Choroid plexus epithelial cell (primary cell): ENCODE measurements at regions not wholly inside any gene's neighbourhood (a gene's known extent, or its start where the extent isn't known, plus 50 kb on each side); places are given as distances from the start of the nearest gene placed in this dataset.

Experiments
- DNase-seq: peaks from one replicate; pipeline ENCODE4 v3.0.0-alpha.2; 2010; ENCODE audit warnings: low read depth
- H3K4me3 ChIP-seq: 2 replicates; pipeline ENCODE4 v1.5.1; 2011; ENCODE audit warnings: low read depth, mild to moderate bottlenecking, control low read depth, low read length, moderate library complexity
- TF ChIP-seq, protein P1 (sequence below): conservative IDR thresholded peaks from 2 replicates; pipeline ENCODE4 v1.5.1; 2011; ENCODE audit warnings: low read depth, mild to moderate bottlenecking, control low read depth, inconsistent platforms, low read length, moderate library complexity

DNA sequence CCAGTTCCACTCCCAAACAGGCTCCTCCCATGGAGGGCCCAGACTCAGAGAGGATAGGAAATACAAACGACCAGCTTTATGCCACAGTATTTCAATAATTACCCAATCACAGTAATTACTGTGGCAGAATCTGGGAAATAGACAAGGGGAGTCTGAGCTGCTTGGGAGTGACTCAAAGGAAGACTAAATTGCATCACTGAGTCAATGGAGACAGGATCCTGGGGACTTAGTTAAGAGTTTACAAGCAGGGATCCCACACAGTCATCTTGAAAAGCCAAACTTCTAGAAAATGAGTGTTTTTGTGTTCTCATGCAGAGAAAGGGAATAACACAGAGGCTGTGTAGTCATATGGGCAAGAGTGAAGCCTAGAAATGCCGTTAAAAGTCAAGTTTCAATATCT is 1142.1 kb downstream of the CNTNAP5 start:
- H3K4me3 ChIP-seq = no peak overlapping the region
- TF ChIP-seq, protein P1, sequence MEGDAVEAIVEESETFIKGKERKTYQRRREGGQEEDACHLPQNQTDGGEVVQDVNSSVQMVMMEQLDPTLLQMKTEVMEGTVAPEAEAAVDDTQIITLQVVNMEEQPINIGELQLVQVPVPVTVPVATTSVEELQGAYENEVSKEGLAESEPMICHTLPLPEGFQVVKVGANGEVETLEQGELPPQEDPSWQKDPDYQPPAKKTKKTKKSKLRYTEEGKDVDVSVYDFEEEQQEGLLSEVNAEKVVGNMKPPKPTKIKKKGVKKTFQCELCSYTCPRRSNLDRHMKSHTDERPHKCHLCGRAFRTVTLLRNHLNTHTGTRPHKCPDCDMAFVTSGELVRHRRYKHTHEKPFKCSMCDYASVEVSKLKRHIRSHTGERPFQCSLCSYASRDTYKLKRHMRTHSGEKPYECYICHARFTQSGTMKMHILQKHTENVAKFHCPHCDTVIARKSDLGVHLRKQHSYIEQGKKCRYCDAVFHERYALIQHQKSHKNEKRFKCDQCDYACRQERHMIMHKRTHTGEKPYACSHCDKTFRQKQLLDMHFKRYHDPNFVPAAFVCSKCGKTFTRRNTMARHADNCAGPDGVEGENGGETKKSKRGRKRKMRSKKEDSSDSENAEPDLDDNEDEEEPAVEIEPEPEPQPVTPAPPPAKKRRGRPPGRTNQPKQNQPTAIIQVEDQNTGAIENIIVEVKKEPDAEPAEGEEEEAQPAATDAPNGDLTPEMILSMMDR = no peak
- DNase-seq = no peak

DNA sequence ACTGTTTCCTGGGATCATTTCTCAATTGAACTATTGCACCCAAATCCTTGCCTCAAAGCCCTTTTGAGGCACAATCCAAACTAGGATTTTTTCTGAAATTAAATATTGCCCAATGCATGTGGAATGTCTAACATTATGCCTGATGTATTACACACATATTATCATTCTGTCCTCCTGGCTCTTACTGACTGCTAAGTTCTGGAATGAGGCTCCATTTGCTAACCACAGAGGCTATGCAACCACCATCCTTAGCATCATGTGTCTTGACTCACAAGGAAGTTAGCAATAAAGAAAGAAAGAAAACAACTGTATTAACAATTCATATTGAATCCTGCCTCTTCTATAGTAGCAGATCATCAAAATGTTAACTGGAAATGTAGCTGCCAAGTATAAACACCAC is 1142.7 kb downstream of the CNTNAP5 start:
- peak; percentile 43 for DNase-seq
- no peak overlapping the region for H3K4me3 ChIP-seq
- TF ChIP-seq, protein P1 = no peak

DNA sequence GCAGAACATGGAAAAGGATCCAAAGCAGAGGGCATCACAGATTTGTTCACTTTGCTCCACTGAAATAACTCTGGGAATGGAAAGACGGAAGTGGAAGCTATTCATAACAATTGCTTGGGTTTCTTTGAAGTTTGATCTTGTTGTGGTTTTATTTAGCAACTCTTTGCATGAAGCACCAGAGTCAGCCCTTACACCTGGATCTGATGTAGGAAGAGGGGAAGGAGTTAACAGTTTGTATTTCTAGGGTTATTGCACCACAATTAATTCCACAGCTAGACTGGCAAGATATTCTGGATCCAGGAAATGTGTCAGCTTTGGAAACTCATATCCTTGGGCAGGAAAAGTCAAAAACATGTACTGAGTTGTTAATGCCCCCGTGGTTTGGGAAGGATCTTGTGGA is 1143.4 kb downstream of the CNTNAP5 start:
- no peak overlapping the region for H3K4me3 ChIP-seq
- TF ChIP-seq, protein P1 = no peak
- DNase-seq = no peak

DNA sequence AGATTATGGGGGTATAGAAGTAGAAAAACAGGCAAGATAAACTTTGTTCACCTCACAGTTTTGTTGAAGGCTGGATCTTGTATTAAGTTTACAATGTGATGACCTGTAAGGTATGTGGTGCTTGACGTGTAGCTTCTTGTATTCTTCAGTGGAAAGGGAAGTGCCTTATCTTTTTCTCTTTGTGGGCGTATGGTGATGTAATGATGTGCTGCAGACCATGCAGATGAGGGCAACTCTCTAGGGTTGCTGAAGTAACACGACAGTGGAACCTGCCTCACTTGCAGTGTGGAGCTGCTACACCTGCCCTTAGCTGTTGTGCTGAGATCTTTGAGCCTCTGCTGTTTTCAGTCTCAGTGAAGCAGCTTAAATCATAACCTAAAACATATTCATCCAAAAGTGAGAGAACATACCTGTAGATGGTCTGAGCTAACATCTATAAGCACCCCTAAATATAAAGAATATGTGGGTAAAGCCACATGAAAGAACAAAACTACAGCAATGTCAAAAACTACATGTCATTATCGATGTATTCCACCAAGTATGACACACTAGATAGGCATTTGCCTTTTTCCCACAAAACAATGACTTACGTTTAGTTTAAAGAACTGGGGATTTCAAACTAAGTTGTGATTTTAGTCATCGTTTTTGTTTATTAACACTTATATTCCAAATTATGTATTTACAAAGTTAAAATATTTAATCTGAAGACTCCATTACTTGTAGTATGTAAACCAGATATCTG is 1144.1 kb downstream of the CNTNAP5 start:
- no peak for DNase-seq
- TF ChIP-seq, protein P1 = no peak
- H3K4me3 ChIP-seq = no peak overlapping the region

DNA sequence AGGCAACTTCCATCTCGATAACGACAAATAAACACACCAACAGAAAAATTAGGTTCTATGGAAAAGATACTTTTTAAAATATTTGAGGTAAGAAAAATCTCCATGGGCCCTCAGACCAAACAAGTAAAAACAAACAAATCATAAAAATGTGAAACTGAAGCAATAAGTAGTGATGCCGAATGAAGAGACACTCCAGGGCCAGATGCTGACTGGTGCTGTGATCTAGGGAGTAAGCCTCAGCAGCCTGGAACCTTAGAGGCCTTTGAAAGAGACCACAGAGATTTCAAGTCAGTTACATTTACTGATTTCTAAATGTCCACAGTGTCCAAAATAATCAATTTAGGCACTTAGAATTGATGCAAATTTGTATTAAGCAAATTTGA is 1144.7 kb downstream of the CNTNAP5 start:
- H3K4me3 ChIP-seq = no peak overlapping the region
- no peak for DNase-seq
- TF ChIP-seq, protein P1 = no peak

DNA sequence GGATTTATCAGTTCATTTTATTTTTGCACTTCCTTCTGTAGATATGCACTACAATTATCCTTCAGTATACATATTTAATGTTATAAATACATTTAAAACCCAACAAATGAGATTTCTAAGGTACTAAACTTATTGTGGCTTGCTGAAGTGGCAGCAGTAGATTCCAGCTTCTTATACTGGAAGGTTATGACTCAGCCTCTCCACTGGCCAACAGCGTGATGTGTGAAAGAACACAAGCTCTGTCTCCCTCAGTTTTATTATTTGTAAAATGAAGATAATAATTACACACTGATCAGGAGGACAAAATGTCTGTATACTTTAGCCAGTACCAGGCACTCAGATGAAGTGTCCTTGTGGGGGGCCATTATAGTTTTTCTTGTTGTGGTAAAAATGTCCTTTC is 1147.1 kb downstream of the CNTNAP5 start:
- no peak overlapping the region for H3K4me3 ChIP-seq
- no peak for DNase-seq
- TF ChIP-seq, protein P1 = no peak

DNA sequence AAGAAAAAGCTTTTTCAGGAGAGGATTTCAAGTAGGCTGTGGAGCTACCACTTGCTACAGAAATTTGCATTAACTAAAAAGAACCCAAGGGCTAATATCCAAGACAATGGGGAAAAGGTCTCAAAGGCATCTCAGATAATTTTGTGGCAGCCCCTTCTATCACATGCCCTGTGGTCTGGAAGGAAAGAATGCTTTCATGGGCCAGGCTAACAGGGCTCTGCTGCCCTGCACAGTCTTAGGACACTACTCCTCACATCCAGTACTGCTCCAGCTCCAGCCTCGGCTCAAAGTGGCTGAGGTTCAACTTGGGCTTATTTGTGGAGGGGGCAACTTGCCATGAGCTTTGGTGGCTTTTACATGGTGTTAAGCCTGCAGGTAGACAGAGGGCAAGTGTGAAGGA is 1150.3 kb downstream of the CNTNAP5 start:
- no peak overlapping the region for H3K4me3 ChIP-seq
- TF ChIP-seq, protein P1 = no peak

More for the DNA sequence above, 1150.3 kb downstream of the CNTNAP5 start:
- no peak for DNase-seq
